H9 (cell line): ENCODE measurements at regions not wholly inside any gene's neighbourhood (a gene's known extent, or its start where the extent isn't known, plus 50 kb on each side); places are given as distances from the start of the nearest gene placed in this dataset.

Experiments used
- DNase-seq: peaks from one replicate; pipeline ENCODE4 v3.0.0-alpha.2; 2017
- H2AFZ ChIP-seq: one replicate; pipeline ENCODE4 v1.6.1; 2013; ENCODE audit warnings: mild to moderate bottlenecking, low read length, control low read depth, moderate library complexity
- H2AK5ac ChIP-seq: 2 replicates; pipeline ENCODE4 v1.6.1; 2013; ENCODE audit warnings: low read length, control low read depth, mixed read lengths; ENCODE audit not compliant: insufficient read length
- H2BK120ac ChIP-seq: one replicate; pipeline ENCODE4 v1.6.1; 2013; ENCODE audit warnings: low read depth, mild to moderate bottlenecking, low read length, control low read depth, inconsistent platforms; ENCODE audit not compliant: poor library complexity, severe bottlenecking
- H2BK12ac ChIP-seq: 2 replicates; pipeline ENCODE4 v1.6.1; 2013; ENCODE audit warnings: low read length, control low read depth, mixed read lengths, low read depth; ENCODE audit not compliant: insufficient read length
- H2BK15ac ChIP-seq: 2 replicates; pipeline ENCODE4 v1.6.1; 2013; ENCODE audit warnings: low read depth, low read length, control low read depth
- H2BK20ac ChIP-seq: one replicate; pipeline ENCODE4 v1.6.1; 2013; ENCODE audit warnings: low read depth, mild to moderate bottlenecking, low read length, control low read depth, inconsistent platforms; ENCODE audit not compliant: poor library complexity, severe bottlenecking
- H2BK5ac ChIP-seq: 2 replicates; pipeline ENCODE4 v1.6.1; 2013; ENCODE audit warnings: low read length, control low read depth, mixed read lengths; ENCODE audit not compliant: insufficient read length
- H3K14ac ChIP-seq: 2 replicates; pipeline ENCODE4 v1.6.1; 2013; ENCODE audit warnings: low read length, control low read depth; ENCODE audit not compliant: insufficient read depth
- H3K18ac ChIP-seq: 2 replicates; pipeline ENCODE4 v1.6.1; 2013; ENCODE audit warnings: low read depth, mild to moderate bottlenecking, mixed read lengths, low read length, control low read depth; ENCODE audit not compliant: insufficient read length
- H3K23ac ChIP-seq: 2 replicates; pipeline ENCODE4 v1.6.1; 2013; ENCODE audit warnings: low read length, control low read depth, mixed read lengths, low read depth; ENCODE audit not compliant: insufficient read length
- H3K23me2 ChIP-seq: 2 replicates; pipeline ENCODE4 v1.6.1; 2013; ENCODE audit warnings: low read depth, mild to moderate bottlenecking, mixed read lengths, low read length, control low read depth; ENCODE audit not compliant: insufficient read length, poor library complexity, severe bottlenecking
- H3K27ac ChIP-seq: 2 replicates; pipeline ENCODE4 v1.5.1; 2013; ENCODE audit warnings: low read length, control low read depth, mixed read lengths, low read depth; ENCODE audit not compliant: insufficient read length
- H3K27me3 ChIP-seq: 2 replicates; pipeline ENCODE4 v1.6.1; 2013; ENCODE audit warnings: low read length, control low read depth, inconsistent platforms; ENCODE audit not compliant: insufficient read depth
- H3K4ac ChIP-seq: 2 replicates; pipeline ENCODE4 v1.6.1; 2013; ENCODE audit warnings: low read depth, mild to moderate bottlenecking, control low read depth, inconsistent platforms, low read length, moderate library complexity
- H3K4me1 ChIP-seq: 2 replicates; pipeline ENCODE4 v1.6.1; 2013; ENCODE audit warnings: low read length, control low read depth, inconsistent platforms; ENCODE audit not compliant: insufficient read depth
- H3K4me2 ChIP-seq: 2 replicates; pipeline ENCODE4 v1.6.1; 2013; ENCODE audit warnings: low read length, control low read depth, mixed read lengths; ENCODE audit not compliant: insufficient read length, insufficient read depth
- H3K56ac ChIP-seq: 2 replicates; pipeline ENCODE4 v1.6.1; 2013; ENCODE audit warnings: low read depth, mild to moderate bottlenecking, mixed read lengths, low read length, control low read depth; ENCODE audit not compliant: insufficient read length
- H3K79me1 ChIP-seq: 2 replicates; pipeline ENCODE4 v1.6.1; 2013; ENCODE audit warnings: low read depth, mild to moderate bottlenecking, moderate library complexity, low read length, control low read depth, inconsistent platforms; ENCODE audit not compliant: insufficient read depth, poor library complexity, severe bottlenecking
- H3K79me2 ChIP-seq: 2 replicates; pipeline ENCODE4 v1.6.1; 2013; ENCODE audit warnings: low read length, control low read depth, inconsistent platforms; ENCODE audit not compliant: insufficient read depth
- H3K9ac ChIP-seq: 2 replicates; pipeline ENCODE4 v1.6.1; 2013; ENCODE audit warnings: low read length, control low read depth, mixed read lengths; ENCODE audit not compliant: insufficient read length; ENCODE audit errors: extremely low read depth
- H3K9me3 ChIP-seq: one replicate; pipeline ENCODE4 v1.6.1; 2013; ENCODE audit warnings: low read depth, low read length, inconsistent platforms; ENCODE audit not compliant: control insufficient read depth
- H3T11ph ChIP-seq: one replicate; pipeline ENCODE4 v1.6.1; 2013; ENCODE audit warnings: mild to moderate bottlenecking, low read length, control low read depth, inconsistent platforms
- H4K20me1 ChIP-seq: one replicate; pipeline ENCODE4 v1.6.1; 2013; ENCODE audit not compliant: control insufficient read depth, insufficient read length, insufficient read depth
- H4K5ac ChIP-seq: 2 replicates; pipeline ENCODE4 v1.6.1; 2013; ENCODE audit warnings: low read depth, mild to moderate bottlenecking, mixed read lengths, low read length, control low read depth; ENCODE audit not compliant: insufficient read length
- H4K8ac ChIP-seq: replicated peaks from 2 replicates; pipeline ENCODE4 v1.6.1; 2013; ENCODE audit warnings: low read length, control low read depth, mixed read lengths, low read depth; ENCODE audit not compliant: insufficient read length
- H4K91ac ChIP-seq: 2 replicates; pipeline ENCODE4 v1.6.1; 2013; ENCODE audit warnings: low read depth, mild to moderate bottlenecking, moderate library complexity, mixed read lengths, low read length, control low read depth; ENCODE audit not compliant: insufficient read length
- H3K27ac Mint-ChIP-seq, 3 experiments: 2 replicates in 2 of 3; 3 replicates in 1 of 3; pipeline ENCODE4 v1.8.0; 2020 to 2021; ENCODE audit warnings: mixed read lengths in 3 of 3, mild to moderate bottlenecking in 1 of 3, moderate library complexity in 1 of 3
- H3K27me3 Mint-ChIP-seq: 2 replicates; pipeline ENCODE4 v1.8.0; 2021; ENCODE audit warnings: low read depth, mild to moderate bottlenecking, moderate library complexity, mixed read lengths
- H3K36me3 Mint-ChIP-seq, 3 experiments: 2 replicates in 2 of 3; 3 replicates in 1 of 3; pipeline ENCODE4 v1.8.0; 2020 to 2021; ENCODE audit warnings: low read depth in 3 of 3, mixed read lengths in 3 of 3; ENCODE audit not compliant: insufficient read depth in 1 of 3
- H3K4me1 Mint-ChIP-seq, 2 experiments: 2 replicates each; pipeline ENCODE4 v1.8.0; 2020; ENCODE audit warnings: mixed read lengths in 2 of 2
- H3K4me3 Mint-ChIP-seq, 2 experiments: 2 replicates in 1 of 2; 3 replicates in 1 of 2; pipeline ENCODE4 v1.8.0; 2020 to 2021; ENCODE audit warnings: mild to moderate bottlenecking in 2 of 2, mixed read lengths in 2 of 2, moderate library complexity in 1 of 2
- H3K9me3 Mint-ChIP-seq, 2 experiments: 2 replicates in 1 of 2; 3 replicates in 1 of 2; pipeline ENCODE4 v1.8.0; 2020; ENCODE audit warnings: mild to moderate bottlenecking in 2 of 2, mixed read lengths in 2 of 2, moderate library complexity in 1 of 2
- CTCF ChIP-seq: fragments of 200-600 bp; sonication (generic); conservative IDR thresholded peaks from 3 replicates; pipeline ENCODE4 v1.8.0; 2021; ENCODE audit warnings: antibody characterized with exemption, mild to moderate bottlenecking
- WGBS: extraction: QIAGEN DNeasy Blood & Tissue Kit; methylation state at CpG from one replicate; pipeline ENCODE4 v1.1.7; 2013; ENCODE audit warnings: missing lambda C conversion rate, low lambda C conversion rate, mixed read lengths; ENCODE audit not compliant: insufficient read length; ENCODE audit errors: extremely low coverage; 5-methylcytosine and 5-hydroxymethylcytosine counted together

GRCh38 chr1:22352896-22353295 lies 98.8 kb upstream of the ZBTB40 start:
- no peak overlapping the region for H4K91ac ChIP-seq
- H2BK20ac ChIP-seq = no peak overlapping the region
- H2AFZ ChIP-seq = no peak overlapping the region
- Mint-ChIP-seq H3K4me1 (peaks cover 21 to 33% of the 10 kb centered on the region in 2 experiments), H3K9me3 (peaks cover 2 to 3% of the 10 kb centered on the region in 2 experiments; a peak in 2 of 5 replicates), H3K27me3 (peaks cover 12% of the 10 kb centered on the region), H3K36me3 (peaks cover 0 to 3% (median 0%) of the 10 kb centered on the region in 3 experiments; a peak in 2 of 7 replicates), H3K4me3 (no peak overlapping the region), H3K27ac (no peak overlapping the region)
- peaks cover 3% of the 10 kb centered on the region for H3K23me2 ChIP-seq
- no peak overlapping the region for H3K4me2 ChIP-seq
- DNase-seq = no peak
- no peak overlapping the region for H3K27ac ChIP-seq
- no peak overlapping the region for H3K14ac ChIP-seq
- WGBS = no CpG with 5 or more reads among the region's 7 CpGs
- no peaks in the 10 kb centered on the region for H3K27me3 ChIP-seq
- H3T11ph ChIP-seq = no peak overlapping the region
- no peaks in the 10 kb centered on the region for H4K20me1 ChIP-seq
- no peak overlapping the region for H4K5ac ChIP-seq
- H3K79me1 ChIP-seq = no peaks in the 10 kb centered on the region
- H3K18ac ChIP-seq = no peak overlapping the region
- no peaks in the 10 kb centered on the region for H3K79me2 ChIP-seq
- no peak for TF ChIP-seq CTCF
- H4K8ac ChIP-seq = no peak overlapping the region
- H2AK5ac ChIP-seq = no peak overlapping the region
- no peak overlapping the region for H2BK5ac ChIP-seq
- no peak overlapping the region for H3K23ac ChIP-seq
- no peak overlapping the region for H2BK120ac ChIP-seq
- no peak overlapping the region for H3K4ac ChIP-seq
- peaks cover 3% of the 10 kb centered on the region; the same call in 1 of the 2 replicates for H3K4me1 ChIP-seq
- no peak overlapping the region for H3K56ac ChIP-seq
- no peak overlapping the region for H2BK15ac ChIP-seq
- H3K9me3 ChIP-seq = no peaks in the 10 kb centered on the region
- no peak overlapping the region for H3K9ac ChIP-seq
- H2BK12ac ChIP-seq = no peak overlapping the region
